ENCODE measurements at regions not wholly inside any gene's neighbourhood (a gene's known extent, or its start where the extent isn't known, plus 50 kb on each side); places are given as distances from the start of the nearest gene placed in this dataset.

DNA sequence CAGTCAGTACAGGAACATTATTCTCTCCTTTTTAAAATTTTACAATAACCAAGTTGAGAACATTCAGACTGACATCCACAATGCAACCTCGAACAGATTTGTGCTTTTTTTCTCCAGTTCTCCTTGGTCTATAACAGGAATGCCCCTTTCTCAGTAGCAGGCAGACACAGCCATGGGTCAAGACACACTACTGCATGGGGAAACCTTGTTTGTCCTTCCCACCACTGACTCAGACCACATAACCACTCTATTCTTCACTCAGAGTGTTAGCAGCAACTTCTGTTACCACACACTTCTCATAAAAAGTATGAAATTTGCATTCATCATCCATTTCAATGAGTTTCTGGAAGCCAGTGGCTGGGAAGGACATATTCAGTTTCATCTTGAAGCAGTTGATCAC, 421.7 kb downstream of the ADRA2A start:
- peaks cover 0 to 5% (median 2%) of the 10 kb centered on the region in 4 experiments for H3K27me3 ChIP-seq (replicated peaks in 1 of 4; ENCODE audit: control extremely low read depth in 1 of 4, control insufficient read depth in 3 of 4, insufficient read depth in 4 of 4, low read length in 3 of 4)
- no peak overlapping the region for H3K9ac ChIP-seq (ENCODE audit: low read length)
- H3K4me1 ChIP-seq (ENCODE audit: control insufficient read depth in 2 of 2, insufficient read depth in 2 of 2, low read length in 2 of 2), result no peaks in the 10 kb centered on the region
- POLR2A ChIA-PET, result no interaction called here
- ATAC-seq (ENCODE audit: low read depth) (no peak), DNase-seq (no peak)
- TF ChIP-seq, protein P1, sequence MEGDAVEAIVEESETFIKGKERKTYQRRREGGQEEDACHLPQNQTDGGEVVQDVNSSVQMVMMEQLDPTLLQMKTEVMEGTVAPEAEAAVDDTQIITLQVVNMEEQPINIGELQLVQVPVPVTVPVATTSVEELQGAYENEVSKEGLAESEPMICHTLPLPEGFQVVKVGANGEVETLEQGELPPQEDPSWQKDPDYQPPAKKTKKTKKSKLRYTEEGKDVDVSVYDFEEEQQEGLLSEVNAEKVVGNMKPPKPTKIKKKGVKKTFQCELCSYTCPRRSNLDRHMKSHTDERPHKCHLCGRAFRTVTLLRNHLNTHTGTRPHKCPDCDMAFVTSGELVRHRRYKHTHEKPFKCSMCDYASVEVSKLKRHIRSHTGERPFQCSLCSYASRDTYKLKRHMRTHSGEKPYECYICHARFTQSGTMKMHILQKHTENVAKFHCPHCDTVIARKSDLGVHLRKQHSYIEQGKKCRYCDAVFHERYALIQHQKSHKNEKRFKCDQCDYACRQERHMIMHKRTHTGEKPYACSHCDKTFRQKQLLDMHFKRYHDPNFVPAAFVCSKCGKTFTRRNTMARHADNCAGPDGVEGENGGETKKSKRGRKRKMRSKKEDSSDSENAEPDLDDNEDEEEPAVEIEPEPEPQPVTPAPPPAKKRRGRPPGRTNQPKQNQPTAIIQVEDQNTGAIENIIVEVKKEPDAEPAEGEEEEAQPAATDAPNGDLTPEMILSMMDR (IDR thresholded peaks at IDR 0.05), result no peak
- no peak for TF ChIP-seq EZH2 (IDR thresholded peaks at IDR 0.05; ENCODE audit: borderline replicate concordance, insufficient read depth, low read depth, low read length, poor library complexity, severe bottlenecking)
- no peaks in the 10 kb centered on the region for H3K79me2 ChIP-seq (ENCODE audit: control insufficient read depth, insufficient read depth, low read length)
- no peak overlapping the region for H3K4me3 ChIP-seq (ENCODE audit: control extremely low read depth in 1 of 5, extremely low read depth in 1 of 5, insufficient read depth in 1 of 5, low read depth in 2 of 5, low read length in 4 of 5)
- no peak overlapping the region for H2AFZ ChIP-seq (ENCODE audit: insufficient read depth, low read depth, low read length, poor library complexity, severe bottlenecking)
- no peaks in the 10 kb centered on the region for H3K36me3 ChIP-seq (replicated peaks in 1 of 2; ENCODE audit: control extremely low read depth in 1 of 2, control insufficient read depth in 1 of 2, extremely low read depth in 1 of 2, insufficient read depth in 2 of 2, low read length in 1 of 2)
- peaks cover 19% of the 10 kb centered on the region for H3K27me3 Mint-ChIP-seq
- 60% methylated on average over 1 of the region's 1 CpG for WGBS (ENCODE audit: insufficient coverage)
- H3K9me3 ChIP-seq (ENCODE audit: control extremely low read depth in 1 of 3, control insufficient read depth in 2 of 3, insufficient read depth in 1 of 3, low read length in 2 of 3), result peaks cover 0 to 7% (median under 1%) of the 10 kb centered on the region in 3 donors
- intact Hi-C loops (cut with micrococcal nuclease), result no loop called here
- H3K4me1 Mint-ChIP-seq, result no peaks in the 10 kb centered on the region
- no peaks in the 10 kb centered on the region for H4K20me1 ChIP-seq (ENCODE audit: control insufficient read depth, insufficient read depth, low read length, poor library complexity, severe bottlenecking)
- H3K4me3 Mint-ChIP-seq, result no peak overlapping the region
- H3K4me2 ChIP-seq (replicated peaks; ENCODE audit: low read depth, low read length, poor library complexity, severe bottlenecking), result no peak overlapping the region
- peaks cover 2% of the 10 kb centered on the region for H3K9me3 Mint-ChIP-seq (ENCODE audit: insufficient read depth)
- H3K27ac ChIP-seq (ENCODE audit: low read length in 2 of 2), result no peak overlapping the region
- CTCF ChIA-PET, result no interaction called here
- H3K27ac Mint-ChIP-seq, result no peak overlapping the region

DNA sequence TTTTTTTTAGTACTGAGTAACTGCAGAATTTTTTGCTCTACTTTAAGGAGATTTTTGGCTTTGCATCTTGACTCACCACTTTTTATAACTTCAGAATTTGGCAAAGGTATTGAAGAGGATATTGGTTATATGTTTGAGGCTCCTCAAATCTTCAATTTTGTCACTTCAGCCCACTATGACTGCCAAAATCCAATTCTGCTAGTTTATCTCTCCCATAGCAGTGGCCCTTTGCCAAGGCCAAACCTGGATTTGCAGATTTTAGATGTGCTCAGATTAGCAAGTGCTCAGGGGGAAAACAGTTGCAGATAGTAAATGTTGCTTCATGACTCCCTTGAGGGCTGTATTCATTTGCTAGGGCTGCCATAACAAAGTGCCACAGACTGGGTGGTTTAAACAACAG, 427.5 kb downstream of the ADRA2A start:
- no peak for TF ChIP-seq EZH2 (IDR thresholded peaks at IDR 0.05; ENCODE audit: borderline replicate concordance, insufficient read depth, low read depth, low read length, poor library complexity, severe bottlenecking)
- TF ChIP-seq, protein P1 (IDR thresholded peaks at IDR 0.05), result no peak
- CTCF ChIA-PET, result no interaction called here
- Mint-ChIP-seq H3K9me3 (ENCODE audit: insufficient read depth) (peaks cover 2% of the 10 kb centered on the region), H3K4me1 (no peaks in the 10 kb centered on the region), H3K27me3 (no peaks in the 10 kb centered on the region), H3K4me3 (no peak overlapping the region), H3K27ac (no peak overlapping the region)
- Histone ChIP-seq H4K20me1 (ENCODE audit: control insufficient read depth, insufficient read depth, low read length, poor library complexity, severe bottlenecking) (no peaks in the 10 kb centered on the region), H3K4me1 (ENCODE audit: control insufficient read depth in 2 of 2, insufficient read depth in 2 of 2, low read length in 2 of 2) (no peaks in the 10 kb centered on the region), H3K4me2 (replicated peaks; ENCODE audit: low read depth, low read length, poor library complexity, severe bottlenecking) (no peak overlapping the region), H3K36me3 (replicated peaks in 1 of 2; ENCODE audit: control extremely low read depth in 1 of 2, control insufficient read depth in 1 of 2, extremely low read depth in 1 of 2, insufficient read depth in 2 of 2, low read length in 1 of 2) (no peaks in the 10 kb centered on the region), H3K4me3 (ENCODE audit: control extremely low read depth in 1 of 5, extremely low read depth in 1 of 5, insufficient read depth in 1 of 5, low read depth in 2 of 5, low read length in 4 of 5) (no peak overlapping the region), H3K9ac (ENCODE audit: low read length) (no peak overlapping the region), H2AFZ (ENCODE audit: insufficient read depth, low read depth, low read length, poor library complexity, severe bottlenecking) (no peak overlapping the region), H3K27me3 (replicated peaks in 1 of 4; ENCODE audit: control extremely low read depth in 1 of 4, control insufficient read depth in 3 of 4, insufficient read depth in 4 of 4, low read length in 3 of 4) (no peaks in the 10 kb centered on the region), H3K9me3 (ENCODE audit: control extremely low read depth in 1 of 3, control insufficient read depth in 2 of 3, insufficient read depth in 1 of 3, low read length in 2 of 3) (peaks cover 0 to 3% (median 0%) of the 10 kb centered on the region in 3 donors), H3K79me2 (ENCODE audit: control insufficient read depth, insufficient read depth, low read length) (no peaks in the 10 kb centered on the region), H3K27ac (ENCODE audit: low read length in 2 of 2) (no peak overlapping the region)
- no peak for DNase-seq
- POLR2A ChIA-PET, result no interaction called here
- intact Hi-C loops (cut with micrococcal nuclease), result no loop called here
- no peak for ATAC-seq (ENCODE audit: low read depth)
